Nephron progenitor cell (in vitro differentiated cells): ENCODE measurements at regions not wholly inside any gene's neighbourhood (a gene's known extent, or its start where the extent isn't known, plus 50 kb on each side); places are given as distances from the start of the nearest gene placed in this dataset.
A peak's percentile ranks its signal among the peaks of the same experiment; 100 is the strongest.
"Not testable (repeated sequence)": the region's sequence is repeated elsewhere in the genome, so short reads cannot be mapped to it uniquely, and the experiment has no call there.

ENCODE experiments used
- DNase-seq: peaks from one replicate; pipeline ENCODE4 v3.0.0; 2021
- H3K27ac Mint-ChIP-seq: 2 replicates; pipeline ENCODE4 v1.8.0; 2021; ENCODE audit warnings: mild to moderate bottlenecking, moderate library complexity, mixed read lengths
- H3K27me3 Mint-ChIP-seq: 2 replicates; pipeline ENCODE4 v1.8.0; 2021; ENCODE audit warnings: mild to moderate bottlenecking, low read depth, mixed read lengths; ENCODE audit not compliant: poor library complexity
- H3K36me3 Mint-ChIP-seq: 2 replicates; pipeline ENCODE4 v1.8.0; 2021; ENCODE audit warnings: low read depth, mixed read lengths
- H3K4me1 Mint-ChIP-seq: 2 replicates; pipeline ENCODE4 v1.8.0; 2021; ENCODE audit warnings: mixed read lengths
- H3K4me3 Mint-ChIP-seq: 2 replicates; pipeline ENCODE4 v1.8.0; 2021; ENCODE audit warnings: mild to moderate bottlenecking, moderate library complexity, mixed read lengths
- H3K9me3 Mint-ChIP-seq: 2 replicates; pipeline ENCODE4 v1.8.0; 2021; ENCODE audit warnings: mild to moderate bottlenecking, moderate library complexity, mixed read lengths
- TF ChIP-seq, protein P1 (sequence below): fragments of 200-600 bp; sonication (generic); IDR thresholded peaks from 2 replicates; pipeline ENCODE4 v1.5.0; 2021; ENCODE audit warnings: antibody characterized with exemption

DNA sequence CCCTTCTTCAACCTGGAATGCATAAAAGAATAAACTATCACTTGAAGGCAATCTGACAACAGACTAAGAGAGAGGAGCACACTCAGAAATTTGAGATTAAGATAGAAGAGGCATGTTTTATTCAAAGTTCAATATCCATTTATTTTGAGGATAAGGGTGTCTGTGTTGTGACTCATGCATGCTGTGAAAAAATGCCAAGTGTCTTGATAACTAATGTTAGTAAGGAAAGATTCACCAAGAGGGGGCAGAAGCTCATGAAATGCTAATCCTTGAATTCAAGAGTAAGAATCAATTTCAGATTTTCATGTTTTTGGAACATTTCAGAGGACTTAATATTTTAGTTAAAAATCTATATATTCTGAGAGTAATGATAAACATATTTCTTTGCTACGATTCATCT, 94.0 kb downstream of the IFI44 start:
- DNase-seq: no peak
- Mint-ChIP-seq H3K4me1 (no peaks in the 10 kb centered on the region), H3K36me3 (no peaks in the 10 kb centered on the region), H3K4me3 (no peak overlapping the region), H3K27me3 (no peaks in the 10 kb centered on the region), H3K27ac (no peak overlapping the region), H3K9me3 (peaks cover 17% of the 10 kb centered on the region)
- TF ChIP-seq, protein P1, sequence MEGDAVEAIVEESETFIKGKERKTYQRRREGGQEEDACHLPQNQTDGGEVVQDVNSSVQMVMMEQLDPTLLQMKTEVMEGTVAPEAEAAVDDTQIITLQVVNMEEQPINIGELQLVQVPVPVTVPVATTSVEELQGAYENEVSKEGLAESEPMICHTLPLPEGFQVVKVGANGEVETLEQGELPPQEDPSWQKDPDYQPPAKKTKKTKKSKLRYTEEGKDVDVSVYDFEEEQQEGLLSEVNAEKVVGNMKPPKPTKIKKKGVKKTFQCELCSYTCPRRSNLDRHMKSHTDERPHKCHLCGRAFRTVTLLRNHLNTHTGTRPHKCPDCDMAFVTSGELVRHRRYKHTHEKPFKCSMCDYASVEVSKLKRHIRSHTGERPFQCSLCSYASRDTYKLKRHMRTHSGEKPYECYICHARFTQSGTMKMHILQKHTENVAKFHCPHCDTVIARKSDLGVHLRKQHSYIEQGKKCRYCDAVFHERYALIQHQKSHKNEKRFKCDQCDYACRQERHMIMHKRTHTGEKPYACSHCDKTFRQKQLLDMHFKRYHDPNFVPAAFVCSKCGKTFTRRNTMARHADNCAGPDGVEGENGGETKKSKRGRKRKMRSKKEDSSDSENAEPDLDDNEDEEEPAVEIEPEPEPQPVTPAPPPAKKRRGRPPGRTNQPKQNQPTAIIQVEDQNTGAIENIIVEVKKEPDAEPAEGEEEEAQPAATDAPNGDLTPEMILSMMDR: no peak

DNA sequence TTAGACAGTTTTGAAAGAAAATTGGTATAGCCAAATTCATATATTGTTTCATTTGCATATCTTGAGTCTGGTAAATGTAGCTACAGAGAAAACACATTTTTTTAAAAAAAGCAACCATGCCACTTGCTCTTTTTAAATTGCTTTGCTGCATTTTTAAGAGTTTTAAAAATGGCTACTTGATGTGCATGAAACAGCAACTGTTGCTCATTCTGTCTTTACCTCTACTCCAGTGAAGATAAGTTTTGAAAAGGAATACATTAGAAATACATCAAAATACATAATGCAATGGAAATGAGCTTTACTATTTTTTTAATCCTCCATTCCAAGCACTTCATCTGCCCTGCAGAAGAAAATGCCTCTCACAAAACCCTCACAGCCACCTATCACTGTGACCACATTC, 95.5 kb downstream of the IFI44 start:
- Mint-ChIP-seq H3K4me3 (no peak overlapping the region), H3K27me3 (no peaks in the 10 kb centered on the region), H3K36me3 (no peaks in the 10 kb centered on the region), H3K9me3 (peaks cover 7% of the 10 kb centered on the region), H3K4me1 (no peaks in the 10 kb centered on the region), H3K27ac (peak overlapping the region; percentile 74)
- TF ChIP-seq, protein P1: no peak
- no peak for DNase-seq

GRCh38 chr1:78753679-78754078, 104.0 kb downstream of the IFI44 start:
- not testable (repeated sequence) for H3K4me3 Mint-ChIP-seq, DNase-seq, H3K36me3 Mint-ChIP-seq, H3K4me1 Mint-ChIP-seq, H3K27ac Mint-ChIP-seq, H3K27me3 Mint-ChIP-seq
- peaks cover 13% of the 10 kb centered on the region for H3K9me3 Mint-ChIP-seq

DNA sequence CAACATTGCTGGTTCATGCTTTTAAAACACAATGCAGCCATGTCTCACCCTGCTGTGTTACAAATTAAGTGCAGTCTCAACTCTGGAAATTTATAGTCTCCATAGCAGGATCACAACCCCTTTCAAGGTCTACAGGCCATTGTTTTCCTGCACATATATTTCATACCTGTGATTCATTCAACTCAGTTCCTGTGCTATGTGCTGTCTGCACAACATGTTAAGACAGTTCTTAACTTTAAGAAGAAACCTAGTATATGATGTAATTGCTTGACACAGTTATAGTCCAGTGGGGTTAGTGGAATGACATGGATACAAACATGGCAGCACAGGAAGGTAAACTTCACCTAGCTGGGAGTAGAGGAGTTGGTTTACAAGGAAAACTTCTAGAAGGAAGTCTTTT, 106.4 kb downstream of the IFI44 start:
- Mint-ChIP-seq H3K36me3 (no peaks in the 10 kb centered on the region), H3K9me3 (peaks cover 13% of the 10 kb centered on the region), H3K4me3 (no peak overlapping the region), H3K27ac (no peak overlapping the region), H3K4me1 (no peaks in the 10 kb centered on the region), H3K27me3 (no peaks in the 10 kb centered on the region)
- DNase-seq: no peak
- TF ChIP-seq, protein P1: no peak

- H3K4me3 Mint-ChIP-seq: no peak overlapping the region
- TF ChIP-seq, protein P1: no peak
- peaks cover 13% of the 10 kb centered on the region for H3K9me3 Mint-ChIP-seq
- DNase-seq: no peak
- no peaks in the 10 kb centered on the region for H3K27me3 Mint-ChIP-seq
- H3K4me1 Mint-ChIP-seq: no peaks in the 10 kb centered on the region
- H3K27ac Mint-ChIP-seq: no peak overlapping the region
- H3K36me3 Mint-ChIP-seq: no peaks in the 10 kb centered on the region
Measured at GRCh38 chr1:78758506-78758905, 108.9 kb downstream of the IFI44 start.

DNA sequence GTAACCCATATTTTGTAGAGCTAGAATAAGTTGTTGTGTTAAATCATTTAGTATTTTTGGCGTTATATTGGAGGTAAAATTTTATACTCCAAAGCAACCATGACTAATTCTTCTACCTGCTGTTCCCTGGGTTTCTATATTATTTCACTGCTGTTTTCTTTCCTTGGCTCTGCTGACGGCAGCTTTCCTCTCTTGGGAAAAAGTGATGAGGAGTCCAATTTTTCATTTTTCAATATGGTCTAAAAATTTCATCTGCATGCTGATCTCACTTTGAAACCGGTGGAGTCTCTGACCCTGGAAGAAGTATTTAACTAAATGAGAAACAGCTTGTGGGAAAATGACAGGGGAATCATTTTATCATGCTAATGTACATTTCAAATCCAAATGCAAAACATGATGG, 110.2 kb downstream of the IFI44 start:
- Mint-ChIP-seq H3K9me3 (peaks cover 5% of the 10 kb centered on the region), H3K4me1 (no peaks in the 10 kb centered on the region), H3K36me3 (no peaks in the 10 kb centered on the region), H3K4me3 (no peak overlapping the region), H3K27me3 (no peaks in the 10 kb centered on the region), H3K27ac (no peak overlapping the region)
- DNase-seq: no peak
- TF ChIP-seq, protein P1: no peak

DNA sequence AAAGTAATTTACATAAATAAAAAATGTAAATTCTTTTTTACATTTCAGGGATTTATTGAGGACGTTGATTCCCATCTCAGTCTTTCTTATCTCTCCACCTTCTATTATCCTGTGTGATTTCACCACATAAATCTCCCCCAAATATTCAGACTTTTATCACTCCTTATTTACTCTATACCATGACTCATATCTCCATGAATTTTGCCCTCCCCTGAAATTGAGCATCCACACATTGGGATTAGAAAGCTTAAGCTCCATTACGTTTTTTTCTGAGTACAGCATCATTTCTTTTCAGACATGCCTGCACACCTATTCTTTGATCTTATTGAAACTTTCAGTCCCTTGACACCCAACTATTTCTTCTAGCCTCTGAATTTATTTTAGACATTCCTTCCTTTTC, 111.2 kb downstream of the IFI44 start:
- H3K36me3 Mint-ChIP-seq: no peaks in the 10 kb centered on the region
- TF ChIP-seq, protein P1: no peak
- H3K4me3 Mint-ChIP-seq: no peak overlapping the region

More for the DNA sequence above, 111.2 kb downstream of the IFI44 start:
- Mint-ChIP-seq H3K27ac (no peak overlapping the region), H3K4me1 (no peaks in the 10 kb centered on the region), H3K27me3 (no peaks in the 10 kb centered on the region), H3K9me3 (peaks cover under 1% of the 10 kb centered on the region)
- DNase-seq: no peak
